ENCODE measurements at regions not wholly inside any gene's neighbourhood (a gene's known extent, or its start where the extent isn't known, plus 50 kb on each side); places are given as distances from the start of the nearest gene placed in this dataset.

GRCh38 chr1:204744107-204744779, 58.7 kb upstream of the LRRN2 start:
- ATAC-seq (no peak), DNase-seq (ENCODE audit: low read depth, low spot score) (no peak)
- H3K79me2 ChIP-seq (ENCODE audit: insufficient read depth, low read length), result no peaks in the 10 kb centered on the region
- H3K4me3 ChIP-seq (replicated peaks in 1 of 2; ENCODE audit: low read depth in 1 of 2, low read length in 2 of 2), result no peak overlapping the region
- H3K4me1 ChIP-seq (ENCODE audit: control insufficient read depth in 1 of 2, insufficient read depth in 2 of 2, low read length in 2 of 2), result peaks cover 0 to 2% of the 10 kb centered on the region in 2 experiments; a peak in 1 of 4 replicates
- H3K4me2 ChIP-seq (ENCODE audit: low read length), result no peak overlapping the region
- no peak overlapping the region for H3K27ac ChIP-seq (ENCODE audit: low read depth, low read length)
- ChIA-PET CTCF (no interaction called here), POLR2A (no interaction called here), RAD21 (ENCODE audit: low non-redundant PET in 1 of 2, low total read pairs in 2 of 2, uncharacterized antibody in 2 of 2, unreplicated experiment in 2 of 2) (no interaction called here)
- TF ChIP-seq POLR2AphosphoS5 (IDR thresholded peaks at IDR 0.05; ENCODE audit: low read depth, low read length) (no peak), ELF1 (IDR thresholded peaks at IDR 0.05; ENCODE audit: borderline replicate concordance, low read depth) (no peak), ZFX (IDR thresholded peaks at IDR 0.05) (no peak), POLR2A (IDR thresholded peaks at IDR 0.05; ENCODE audit: borderline replicate concordance, extremely low read depth, insufficient read depth, insufficient read length) (no peak), ZNF274 (IDR thresholded peaks at IDR 0.05; ENCODE audit: low read depth, low read length) (no peak), JUND (IDR thresholded peaks at IDR 0.05) (no peak), ATF3 (IDR thresholded peaks at IDR 0.05) (no peak), YY1 (IDR thresholded peaks at IDR 0.05; ENCODE audit: extremely low read depth, insufficient replicate concordance, low read depth, low read length) (no peak), SIN3A (IDR thresholded peaks at IDR 0.05; ENCODE audit: low read depth) (no peak), TCF7L2 (IDR thresholded peaks at IDR 0.05; ENCODE audit: borderline replicate concordance, extremely low read depth, insufficient read depth, insufficient read length) (no peak), FOSL1 (IDR thresholded peaks at IDR 0.05; ENCODE audit: low read depth) (no peak), EZH2phosphoT487 (IDR thresholded peaks at IDR 0.05; ENCODE audit: borderline replicate concordance) (no peak), CTCF (IDR thresholded peaks at IDR 0.05 in 2 of 3, conservative IDR thresholded peaks at IDR 0.05 in 1 of 3; ENCODE audit: borderline replicate concordance in 1 of 3, insufficient read depth in 1 of 3, low read depth in 2 of 3, low read length in 2 of 3) (no peak), CEBPB (IDR thresholded peaks at IDR 0.05; ENCODE audit: low read depth) (no peak), REST (IDR thresholded peaks at IDR 0.05; ENCODE audit: low read depth) (no peak), SP1 (IDR thresholded peaks at IDR 0.05; ENCODE audit: low read depth) (no peak), EZH2 (IDR thresholded peaks at IDR 0.05) (no peak), ZBTB33 (IDR thresholded peaks at IDR 0.05; ENCODE audit: extremely low read depth, insufficient replicate concordance, low read length) (no peak), CBX3 (IDR thresholded peaks at IDR 0.05; ENCODE audit: low read depth) (no peak), RAD21 (IDR thresholded peaks at IDR 0.05; ENCODE audit: low read depth) (no peak)
- no peaks in the 10 kb centered on the region for H3K9me2 ChIP-seq (ENCODE audit: insufficient read depth)
- H3K36me3 ChIP-seq (ENCODE audit: control insufficient read depth in 1 of 2, insufficient read depth in 2 of 2, low read length in 2 of 2), result no peaks in the 10 kb centered on the region
- no peak overlapping the region for H2AFZ ChIP-seq (ENCODE audit: low read depth, low read length, poor library complexity, severe bottlenecking)
- no peak overlapping the region for H3K9ac ChIP-seq (ENCODE audit: low read length)
- no peaks in the 10 kb centered on the region for H3K27me3 ChIP-seq (ENCODE audit: insufficient read depth, low read length)
- H4K20me1 ChIP-seq (ENCODE audit: insufficient read depth), result no peaks in the 10 kb centered on the region
- BruUV-seq (replicated peaks), result no TSS peak
- intact Hi-C loops (cut with micrococcal nuclease), result no loop called here
- no peaks in the 10 kb centered on the region for H3K9me3 ChIP-seq (ENCODE audit: control insufficient read depth in 1 of 2, insufficient read depth in 1 of 2, low read depth in 1 of 2, low read length in 2 of 2)
